Choroid plexus epithelial cell (primary cell): ENCODE measurements at regions not wholly inside any gene's neighbourhood (a gene's known extent, or its start where the extent isn't known, plus 50 kb on each side); places are given as distances from the start of the nearest gene placed in this dataset.
"Not testable (repeated sequence)": the region's sequence is repeated elsewhere in the genome, so short reads cannot be mapped to it uniquely, and the experiment has no call there.

Experiments used
- DNase-seq: peaks from one replicate; pipeline ENCODE4 v3.0.0-alpha.2; 2010; ENCODE audit warnings: low read depth
- H3K4me3 ChIP-seq: 2 replicates; pipeline ENCODE4 v1.5.1; 2011; ENCODE audit warnings: low read depth, mild to moderate bottlenecking, control low read depth, low read length, moderate library complexity
- TF ChIP-seq, protein P1 (sequence below): conservative IDR thresholded peaks from 2 replicates; pipeline ENCODE4 v1.5.1; 2011; ENCODE audit warnings: low read depth, mild to moderate bottlenecking, control low read depth, inconsistent platforms, low read length, moderate library complexity

DNA sequence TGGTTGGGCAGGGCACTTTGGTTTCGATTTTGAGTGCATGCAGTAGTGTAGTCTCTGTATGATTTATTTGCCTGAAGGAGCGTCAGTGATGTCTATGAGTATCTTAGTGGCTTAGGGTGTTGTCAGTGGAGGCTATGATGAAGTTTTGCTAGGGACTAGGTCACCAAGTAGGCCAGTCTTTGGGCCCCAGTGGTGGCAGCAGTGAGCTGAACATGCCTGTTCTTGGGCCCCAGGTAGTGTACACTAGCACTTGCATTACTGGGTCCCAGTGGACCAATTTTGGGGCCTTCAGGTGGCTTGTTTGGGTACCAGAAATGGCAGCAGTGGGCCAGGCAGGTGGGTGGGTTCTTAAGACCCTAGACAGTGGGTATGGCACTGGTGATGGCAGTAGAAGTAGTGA is 598.7 kb upstream of the SPRY2 start:
- TF ChIP-seq, protein P1, sequence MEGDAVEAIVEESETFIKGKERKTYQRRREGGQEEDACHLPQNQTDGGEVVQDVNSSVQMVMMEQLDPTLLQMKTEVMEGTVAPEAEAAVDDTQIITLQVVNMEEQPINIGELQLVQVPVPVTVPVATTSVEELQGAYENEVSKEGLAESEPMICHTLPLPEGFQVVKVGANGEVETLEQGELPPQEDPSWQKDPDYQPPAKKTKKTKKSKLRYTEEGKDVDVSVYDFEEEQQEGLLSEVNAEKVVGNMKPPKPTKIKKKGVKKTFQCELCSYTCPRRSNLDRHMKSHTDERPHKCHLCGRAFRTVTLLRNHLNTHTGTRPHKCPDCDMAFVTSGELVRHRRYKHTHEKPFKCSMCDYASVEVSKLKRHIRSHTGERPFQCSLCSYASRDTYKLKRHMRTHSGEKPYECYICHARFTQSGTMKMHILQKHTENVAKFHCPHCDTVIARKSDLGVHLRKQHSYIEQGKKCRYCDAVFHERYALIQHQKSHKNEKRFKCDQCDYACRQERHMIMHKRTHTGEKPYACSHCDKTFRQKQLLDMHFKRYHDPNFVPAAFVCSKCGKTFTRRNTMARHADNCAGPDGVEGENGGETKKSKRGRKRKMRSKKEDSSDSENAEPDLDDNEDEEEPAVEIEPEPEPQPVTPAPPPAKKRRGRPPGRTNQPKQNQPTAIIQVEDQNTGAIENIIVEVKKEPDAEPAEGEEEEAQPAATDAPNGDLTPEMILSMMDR: no peak
- no peak for DNase-seq

DNA sequence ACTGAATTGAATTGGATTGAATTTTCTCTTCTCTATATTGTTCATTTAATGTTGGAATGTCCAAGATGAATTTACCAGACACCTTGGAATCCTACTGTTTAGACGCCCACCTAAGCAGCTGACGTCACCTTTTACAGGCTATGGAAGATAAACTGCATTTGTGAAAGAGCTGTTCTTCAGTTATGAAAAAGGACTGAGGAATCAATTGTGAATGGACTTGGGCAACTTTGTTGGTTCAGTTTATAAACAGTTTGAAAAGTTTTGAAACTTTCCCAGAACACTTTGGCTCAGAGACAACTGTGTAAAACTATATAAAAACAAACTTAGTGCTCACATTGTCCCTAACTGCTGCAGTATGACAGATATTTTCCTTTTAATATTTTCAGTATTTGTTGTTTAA is 590.8 kb upstream of the SPRY2 start:
- no peak overlapping the region for H3K4me3 ChIP-seq
- TF ChIP-seq, protein P1: no peak
- peak; percentile 24 for DNase-seq

More for the DNA sequence above, 598.7 kb upstream of the SPRY2 start:
- H3K4me3 ChIP-seq: no peak overlapping the region

DNA sequence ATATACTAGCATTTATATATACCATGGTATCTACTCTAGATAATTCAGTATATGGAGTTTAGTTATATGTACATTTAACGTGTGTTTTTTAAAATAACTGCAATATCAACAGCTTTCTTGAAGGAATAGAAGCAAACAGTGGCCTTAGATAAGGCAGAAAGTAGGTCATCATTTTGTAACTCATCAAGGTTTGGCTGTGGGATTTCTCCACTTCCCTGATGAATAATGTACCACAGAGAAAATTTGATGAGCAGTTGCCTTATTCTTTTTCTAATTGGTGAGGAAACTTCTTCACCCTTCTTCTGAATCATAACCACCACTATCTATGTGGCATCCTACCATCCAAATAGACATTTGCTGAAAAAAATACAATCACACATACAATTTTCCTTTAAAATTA is 590.2 kb upstream of the SPRY2 start:
- TF ChIP-seq, protein P1: no peak
- H3K4me3 ChIP-seq: no peak overlapping the region
- DNase-seq: no peak

DNA sequence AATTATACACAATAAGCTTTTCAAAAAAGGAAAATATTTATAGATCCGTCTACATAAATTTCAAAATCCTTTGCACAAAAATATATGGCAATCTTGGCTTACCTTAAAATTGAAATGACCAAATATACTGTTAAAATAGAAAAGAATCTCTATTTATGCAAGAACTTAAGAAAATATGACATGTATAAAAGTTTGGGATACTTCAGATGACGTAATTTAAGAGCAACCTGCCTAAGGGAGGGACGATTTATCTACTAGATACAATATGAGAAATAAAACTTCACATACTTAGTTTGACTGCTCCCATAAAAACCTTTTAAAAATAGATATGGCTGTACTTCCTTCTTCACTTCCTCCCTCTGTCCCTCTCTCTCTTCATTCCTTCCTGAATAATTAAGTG is 587.3 kb upstream of the SPRY2 start:
- no peak overlapping the region for H3K4me3 ChIP-seq
- DNase-seq: no peak
- TF ChIP-seq, protein P1: no peak

DNA sequence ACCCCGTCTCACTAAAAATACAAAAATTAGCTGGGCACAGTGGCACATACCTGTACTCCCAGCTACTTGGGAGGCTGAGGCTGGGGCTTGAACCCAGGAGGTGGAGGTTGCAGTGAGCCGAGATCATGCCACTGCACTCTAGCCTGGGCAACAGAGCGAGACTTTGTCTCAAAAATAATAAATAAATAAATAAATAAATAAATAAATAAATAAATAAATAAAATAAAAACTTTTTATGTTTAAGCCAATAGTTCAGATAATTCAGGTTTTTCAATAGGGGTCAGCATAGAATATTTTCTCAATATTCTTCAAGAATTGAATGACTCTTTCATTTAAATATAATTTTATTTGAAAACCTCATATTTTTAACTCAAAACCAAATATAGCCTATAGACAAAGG is 585.1 kb upstream of the SPRY2 start:
- not testable (repeated sequence) for DNase-seq, H3K4me3 ChIP-seq

DNA sequence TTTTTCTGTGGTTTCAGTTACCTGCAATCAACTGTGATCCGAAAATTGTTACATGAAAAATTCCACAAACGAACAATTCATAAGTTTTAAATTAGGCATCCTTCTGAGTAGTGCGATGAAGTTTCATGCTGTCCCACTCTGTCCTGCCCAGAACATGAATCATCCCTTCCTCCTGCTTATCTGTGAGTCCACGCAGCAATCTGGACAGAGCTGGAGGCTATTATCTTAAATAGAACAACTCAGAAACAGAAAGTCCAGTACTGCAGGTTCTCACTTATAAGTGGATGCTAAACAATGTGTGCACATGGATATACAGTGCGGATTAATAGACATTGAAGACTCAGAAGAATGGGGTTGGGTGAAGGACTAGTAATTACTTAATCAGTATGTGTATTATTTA is 583.7 kb upstream of the SPRY2 start:
- peak; percentile 80 for DNase-seq

DNA sequence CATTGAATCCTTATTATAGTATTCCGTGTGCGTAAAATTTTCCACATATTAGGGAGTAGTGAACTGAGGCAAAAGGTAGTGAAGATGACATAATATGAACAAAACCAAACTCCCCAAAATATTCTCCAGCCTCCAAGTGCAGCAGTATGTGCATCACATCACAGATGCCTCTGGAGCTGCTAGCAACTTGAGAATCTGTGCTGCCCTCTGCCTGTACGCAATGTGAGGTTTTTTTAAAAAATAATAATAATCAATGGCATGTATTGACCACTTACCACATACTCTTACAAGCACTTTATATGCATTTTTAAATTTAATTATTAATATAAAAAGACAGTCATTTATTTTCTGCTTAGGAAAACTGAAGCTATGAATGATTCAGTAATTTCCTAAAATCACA is 583.0 kb upstream of the SPRY2 start:
- peak; percentile 36 for DNase-seq
- TF ChIP-seq, protein P1: peak; percentile 53
- no peak overlapping the region for H3K4me3 ChIP-seq

More for the DNA sequence above, 583.7 kb upstream of the SPRY2 start:
- H3K4me3 ChIP-seq: no peak overlapping the region
- TF ChIP-seq, protein P1: no peak

DNA sequence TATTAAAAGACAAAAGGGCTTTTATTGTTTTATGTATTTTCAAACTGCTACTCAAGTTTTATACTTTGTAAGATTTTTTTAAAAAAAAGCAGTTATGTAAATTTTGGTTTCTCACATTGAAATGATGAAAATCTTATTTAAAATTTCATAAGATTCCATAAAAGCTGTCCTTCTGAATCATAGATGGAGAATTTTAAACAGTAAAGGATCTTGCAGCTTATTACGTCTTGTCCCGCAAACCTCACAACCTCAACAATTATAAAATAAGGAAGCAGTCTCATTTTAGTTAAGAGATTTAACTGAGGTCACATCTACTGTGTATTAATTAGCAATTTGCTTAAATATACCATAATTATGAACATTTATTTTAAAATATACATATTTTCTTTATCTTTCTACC is 581.0 kb upstream of the SPRY2 start:
- TF ChIP-seq, protein P1: no peak
- no peak overlapping the region for H3K4me3 ChIP-seq
- DNase-seq: peak; percentile 13
